ENCODE measurements at regions not wholly inside any gene's neighbourhood (a gene's known extent, or its start where the extent isn't known, plus 50 kb on each side); places are given as distances from the start of the nearest gene placed in this dataset.

DNA sequence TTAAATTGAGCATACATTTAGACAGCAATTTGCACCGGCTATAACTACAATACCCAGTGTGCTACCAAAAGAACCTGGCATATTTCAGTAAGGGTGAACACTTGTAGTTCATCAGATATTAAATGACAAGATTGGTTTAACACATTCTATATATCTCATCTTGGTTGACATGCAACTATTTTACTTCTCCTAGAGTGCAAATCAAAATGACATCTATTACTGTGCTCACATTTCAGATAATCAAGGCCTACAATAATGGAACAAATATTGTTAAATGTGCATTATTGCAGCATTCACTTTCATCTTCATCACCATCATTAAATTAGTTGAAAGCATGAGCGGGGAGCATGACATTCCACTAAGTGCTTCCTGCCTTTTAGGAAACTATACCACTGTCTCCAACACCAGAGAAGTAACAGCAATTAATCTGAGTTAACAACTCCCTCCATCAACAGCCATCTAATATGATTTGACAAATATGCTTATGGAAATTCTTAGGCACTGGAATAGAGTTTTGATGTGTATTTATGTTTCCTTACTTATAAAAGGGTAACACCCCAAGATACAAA lies 209.8 kb upstream of the SLIT2 start:
- no peak for DNase-seq
- TF ChIP-seq, protein P1, sequence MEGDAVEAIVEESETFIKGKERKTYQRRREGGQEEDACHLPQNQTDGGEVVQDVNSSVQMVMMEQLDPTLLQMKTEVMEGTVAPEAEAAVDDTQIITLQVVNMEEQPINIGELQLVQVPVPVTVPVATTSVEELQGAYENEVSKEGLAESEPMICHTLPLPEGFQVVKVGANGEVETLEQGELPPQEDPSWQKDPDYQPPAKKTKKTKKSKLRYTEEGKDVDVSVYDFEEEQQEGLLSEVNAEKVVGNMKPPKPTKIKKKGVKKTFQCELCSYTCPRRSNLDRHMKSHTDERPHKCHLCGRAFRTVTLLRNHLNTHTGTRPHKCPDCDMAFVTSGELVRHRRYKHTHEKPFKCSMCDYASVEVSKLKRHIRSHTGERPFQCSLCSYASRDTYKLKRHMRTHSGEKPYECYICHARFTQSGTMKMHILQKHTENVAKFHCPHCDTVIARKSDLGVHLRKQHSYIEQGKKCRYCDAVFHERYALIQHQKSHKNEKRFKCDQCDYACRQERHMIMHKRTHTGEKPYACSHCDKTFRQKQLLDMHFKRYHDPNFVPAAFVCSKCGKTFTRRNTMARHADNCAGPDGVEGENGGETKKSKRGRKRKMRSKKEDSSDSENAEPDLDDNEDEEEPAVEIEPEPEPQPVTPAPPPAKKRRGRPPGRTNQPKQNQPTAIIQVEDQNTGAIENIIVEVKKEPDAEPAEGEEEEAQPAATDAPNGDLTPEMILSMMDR (IDR thresholded peaks at IDR 0.05; ENCODE audit: borderline replicate concordance, extremely low read depth, insufficient read depth): no peak
- Histone ChIP-seq H3K27me3 (ENCODE audit: control insufficient read depth, insufficient read depth, low read length) (no peaks in the 10 kb centered on the region), H3K9me3 (ENCODE audit: control insufficient read depth in 2 of 3, insufficient read depth in 1 of 3, low read length in 3 of 3) (no peaks in the 10 kb centered on the region), H3K4me1 (ENCODE audit: control insufficient read depth in 2 of 3, insufficient read depth in 2 of 3, low read depth in 1 of 3, low read length in 3 of 3) (no peaks in the 10 kb centered on the region), H3K4me3 (ENCODE audit: low read length in 3 of 3) (no peak overlapping the region), H3K27ac (ENCODE audit: low read depth in 2 of 2, low read length in 2 of 2) (no peak overlapping the region), H3K9ac (ENCODE audit: low read length in 3 of 3) (no peak overlapping the region), H3K36me3 (ENCODE audit: control insufficient read depth in 2 of 3, insufficient read depth in 3 of 3, low read length in 3 of 3) (no peaks in the 10 kb centered on the region)
- intact Hi-C loops (cut with DNase I): no loop called here
- FAIRE-seq: no peak

DNA sequence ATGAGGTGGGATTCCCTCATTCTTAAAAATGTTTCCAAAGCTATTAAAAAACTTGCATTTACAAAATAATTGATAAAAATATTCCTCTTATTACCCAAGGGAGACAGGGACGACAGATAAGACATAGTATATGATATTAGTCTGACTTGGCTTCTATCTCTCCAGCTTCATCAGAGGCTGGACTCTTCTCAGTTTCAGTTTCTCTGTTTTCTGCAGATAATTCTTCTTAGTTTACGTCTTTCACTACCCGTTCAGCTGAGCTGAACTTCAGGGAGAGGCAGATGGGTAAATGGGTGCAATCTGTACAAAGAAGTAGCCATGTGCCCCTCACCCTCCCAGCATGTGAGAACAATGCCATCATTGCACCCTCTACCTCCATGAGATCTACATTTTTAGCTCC lies 214.0 kb upstream of the SLIT2 start:
- Histone ChIP-seq H3K36me3 (ENCODE audit: control insufficient read depth in 2 of 3, insufficient read depth in 3 of 3, low read length in 3 of 3) (no peaks in the 10 kb centered on the region), H3K27me3 (ENCODE audit: control insufficient read depth, insufficient read depth, low read length) (no peaks in the 10 kb centered on the region), H3K4me1 (ENCODE audit: control insufficient read depth in 2 of 3, insufficient read depth in 2 of 3, low read depth in 1 of 3, low read length in 3 of 3) (no peaks in the 10 kb centered on the region), H3K27ac (ENCODE audit: low read depth in 2 of 2, low read length in 2 of 2) (no peak overlapping the region), H3K9ac (ENCODE audit: low read length in 3 of 3) (no peak overlapping the region), H3K4me3 (ENCODE audit: low read length in 3 of 3) (no peak overlapping the region), H3K9me3 (ENCODE audit: control insufficient read depth in 2 of 3, insufficient read depth in 1 of 3, low read length in 3 of 3) (no peaks in the 10 kb centered on the region)
- DNase-seq (no peak), FAIRE-seq (no peak)
- intact Hi-C loops (cut with DNase I): no loop called here
- TF ChIP-seq, protein P1 (IDR thresholded peaks at IDR 0.05; ENCODE audit: borderline replicate concordance, extremely low read depth, insufficient read depth): no peak

DNA sequence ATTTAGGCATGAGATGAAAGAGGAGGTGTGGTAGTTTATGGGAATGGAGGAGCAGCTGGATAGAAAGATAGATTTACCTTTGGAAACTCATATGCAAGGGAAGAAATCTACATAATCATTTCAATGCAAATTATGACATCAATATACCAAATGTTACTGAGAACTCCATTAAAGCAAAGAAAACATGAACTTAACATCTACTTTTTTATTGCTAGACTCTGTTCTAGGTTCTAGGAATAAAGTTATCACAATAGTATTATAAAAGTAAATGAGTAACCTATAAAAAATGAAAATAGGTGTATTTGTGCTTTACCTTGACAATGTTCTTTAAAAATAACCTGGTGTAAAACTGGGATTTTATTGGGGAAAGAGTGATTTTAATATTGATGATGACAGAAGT lies 221.6 kb upstream of the SLIT2 start:
- Histone ChIP-seq H3K4me3 (ENCODE audit: low read length in 3 of 3) (no peak overlapping the region), H3K36me3 (ENCODE audit: control insufficient read depth in 2 of 3, insufficient read depth in 3 of 3, low read length in 3 of 3) (no peaks in the 10 kb centered on the region), H3K27ac (ENCODE audit: low read depth in 2 of 2, low read length in 2 of 2) (no peak overlapping the region), H3K27me3 (ENCODE audit: control insufficient read depth, insufficient read depth, low read length) (no peaks in the 10 kb centered on the region), H3K9me3 (ENCODE audit: control insufficient read depth in 2 of 3, insufficient read depth in 1 of 3, low read length in 3 of 3) (no peaks in the 10 kb centered on the region), H3K4me1 (ENCODE audit: control insufficient read depth in 2 of 3, insufficient read depth in 2 of 3, low read depth in 1 of 3, low read length in 3 of 3) (no peaks in the 10 kb centered on the region), H3K9ac (ENCODE audit: low read length in 3 of 3) (no peak overlapping the region)
- no peak for DNase-seq
- FAIRE-seq: no peak
- TF ChIP-seq, protein P1 (IDR thresholded peaks at IDR 0.05; ENCODE audit: borderline replicate concordance, extremely low read depth, insufficient read depth): no peak
- intact Hi-C loops (cut with DNase I): no loop called here

GRCh38 chr4:20028645-20029044 lies 223.1 kb upstream of the SLIT2 start:
- TF ChIP-seq, protein P1 (IDR thresholded peaks at IDR 0.05; ENCODE audit: borderline replicate concordance, extremely low read depth, insufficient read depth): no peak
- FAIRE-seq (no peak), DNase-seq (no peak)
- H3K9me3 ChIP-seq (ENCODE audit: control insufficient read depth in 2 of 3, insufficient read depth in 1 of 3, low read length in 3 of 3): no peaks in the 10 kb centered on the region
- H3K36me3 ChIP-seq (ENCODE audit: control insufficient read depth in 2 of 3, insufficient read depth in 3 of 3, low read length in 3 of 3): no peaks in the 10 kb centered on the region
- H3K27ac ChIP-seq (ENCODE audit: low read depth in 2 of 2, low read length in 2 of 2): no peak overlapping the region
- H3K27me3 ChIP-seq (ENCODE audit: control insufficient read depth, insufficient read depth, low read length): no peaks in the 10 kb centered on the region
- intact Hi-C loops (cut with DNase I): no loop called here
- no peaks in the 10 kb centered on the region for H3K4me1 ChIP-seq (ENCODE audit: control insufficient read depth in 2 of 3, insufficient read depth in 2 of 3, low read depth in 1 of 3, low read length in 3 of 3)
- H3K4me3 ChIP-seq (ENCODE audit: low read length in 3 of 3): no peak overlapping the region
- no peak overlapping the region for H3K9ac ChIP-seq (ENCODE audit: low read length in 3 of 3)

Data from kidney (tissue), 13 donors.